GM19238 (cell line): ENCODE measurements at regions not wholly inside any gene's neighbourhood (a gene's known extent, or its start where the extent isn't known, plus 50 kb on each side); places are given as distances from the start of the nearest gene placed in this dataset.
A peak's percentile ranks its signal among the peaks of the same experiment; 100 is the strongest.
"Not testable (repeated sequence)": the region's sequence is repeated elsewhere in the genome, so short reads cannot be mapped to it uniquely, and the experiment has no call there.

Experiments used
- DNase-seq: peaks from one replicate; pipeline ENCODE4 v3.0.0; 2011; ENCODE audit warnings: low spot score; ENCODE audit not compliant: insufficient read length

DNA sequence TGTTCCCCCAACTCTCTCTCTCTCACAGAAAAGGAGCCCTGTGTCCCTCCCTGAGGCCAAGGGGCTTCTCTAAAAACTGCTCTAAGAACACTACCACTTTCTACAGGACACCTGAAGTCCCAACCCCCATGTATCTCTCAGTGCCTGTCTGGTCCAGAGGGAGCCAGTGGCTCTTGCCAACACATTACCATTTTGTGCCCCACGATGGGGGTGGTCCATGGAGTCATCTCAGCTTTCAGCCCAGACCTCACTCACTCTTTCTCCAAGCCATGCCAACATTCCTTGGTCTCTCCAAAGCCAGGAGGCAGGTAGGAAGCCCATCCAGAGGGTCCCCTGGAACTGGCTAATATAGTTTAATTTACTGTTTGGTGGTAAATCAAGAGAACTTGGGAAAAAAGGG lies 962.1 kb upstream of the DEFB115 start:
- not testable (repeated sequence) for DNase-seq

DNA sequence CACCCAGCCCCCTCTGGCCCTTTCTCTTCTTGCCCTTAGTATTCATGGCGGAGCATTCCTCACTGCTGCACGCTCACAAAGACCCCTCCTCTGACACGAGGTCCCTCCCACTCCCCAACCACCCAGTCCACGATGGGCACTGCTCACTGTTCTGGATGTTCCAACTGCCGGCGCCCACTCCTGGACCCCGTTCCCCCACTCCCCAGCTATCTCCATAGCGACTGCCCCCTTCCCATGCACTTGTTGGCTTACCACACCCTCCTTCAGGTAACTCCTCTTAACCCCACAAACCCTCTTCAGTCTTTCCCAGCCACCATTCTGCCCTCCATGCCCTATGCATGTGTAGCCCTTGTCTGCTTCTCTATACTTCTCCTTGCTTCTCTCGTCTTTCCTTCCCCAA lies 961.5 kb upstream of the DEFB115 start:
- not testable (repeated sequence) for DNase-seq

DNA sequence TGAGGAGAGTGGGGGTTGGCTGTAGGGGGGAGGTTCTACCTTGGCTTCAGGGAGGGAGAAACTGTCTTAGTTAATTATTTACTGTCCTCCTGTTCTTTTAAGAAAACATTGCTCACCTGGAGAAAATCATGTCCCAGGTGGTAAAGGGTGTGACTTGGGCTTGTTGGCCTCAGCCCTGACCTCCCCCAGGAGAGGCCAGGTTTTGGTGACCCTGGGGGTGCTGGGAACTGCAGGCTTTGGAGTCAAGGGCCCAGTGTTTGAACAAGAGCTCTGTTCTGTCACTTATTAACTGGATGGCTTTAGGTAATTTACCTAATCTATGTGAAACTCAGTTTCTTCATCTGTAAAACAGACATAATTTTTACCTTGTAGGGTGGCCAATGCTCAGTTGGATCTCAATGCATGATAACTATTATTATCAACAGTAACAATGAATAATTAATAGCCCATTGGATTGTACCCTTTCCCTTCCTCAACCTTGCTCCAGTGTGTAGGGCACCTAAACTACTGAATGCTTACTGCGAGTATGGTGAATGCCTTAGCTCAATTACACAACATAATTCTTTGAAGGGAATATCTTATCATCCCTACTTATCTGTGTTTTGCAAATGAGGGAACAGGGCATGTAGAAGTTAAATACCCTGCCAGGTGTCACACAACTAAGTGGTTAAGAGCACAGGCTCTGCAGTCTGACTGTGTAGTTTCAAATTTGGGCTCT lies 959.4 kb upstream of the DEFB115 start:
- DNase-seq: not testable (repeated sequence)

DNA sequence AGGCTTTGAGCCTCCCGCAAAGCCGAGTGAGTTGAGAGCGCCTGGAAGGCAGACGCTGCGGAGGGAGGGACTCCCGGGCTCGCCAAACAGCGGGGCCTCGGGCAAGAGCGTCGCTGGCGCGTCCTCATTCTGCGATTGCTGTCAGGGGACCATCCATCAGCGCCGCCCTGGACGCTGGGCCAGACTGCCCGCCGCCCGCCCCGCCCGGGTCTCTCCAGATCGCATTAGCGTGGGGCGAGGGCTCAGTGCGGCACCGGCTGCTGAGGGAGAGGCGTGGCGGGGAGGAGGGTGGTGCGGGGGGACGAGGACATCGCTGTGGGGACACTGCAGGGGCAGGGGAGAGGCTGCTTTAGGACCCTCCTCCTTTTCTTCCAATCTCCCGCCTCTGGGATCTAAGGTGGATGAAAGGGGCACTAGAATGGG lies 957.2 kb upstream of the DEFB115 start:
- DNase-seq: not testable (repeated sequence)

DNA sequence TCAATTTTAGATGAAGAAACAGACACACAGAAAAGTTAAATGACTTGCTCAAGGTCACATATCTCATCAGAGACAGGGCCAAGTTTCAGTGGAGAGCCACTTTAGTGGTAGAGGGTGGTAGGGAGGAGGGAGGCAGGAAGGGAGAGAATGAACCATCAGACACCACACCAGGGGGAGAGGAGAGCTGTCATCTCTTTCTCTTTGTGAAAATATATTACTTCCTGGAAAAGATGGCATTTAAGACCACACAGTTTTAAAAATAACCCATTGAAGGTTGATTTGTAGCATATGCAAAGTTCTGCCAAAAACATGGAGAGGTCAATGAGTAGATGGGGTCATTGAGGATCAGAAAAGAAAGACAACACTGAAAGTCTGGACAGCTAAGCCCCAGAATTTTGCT lies 954.7 kb upstream of the DEFB115 start:
- DNase-seq: not testable (repeated sequence)

DNA sequence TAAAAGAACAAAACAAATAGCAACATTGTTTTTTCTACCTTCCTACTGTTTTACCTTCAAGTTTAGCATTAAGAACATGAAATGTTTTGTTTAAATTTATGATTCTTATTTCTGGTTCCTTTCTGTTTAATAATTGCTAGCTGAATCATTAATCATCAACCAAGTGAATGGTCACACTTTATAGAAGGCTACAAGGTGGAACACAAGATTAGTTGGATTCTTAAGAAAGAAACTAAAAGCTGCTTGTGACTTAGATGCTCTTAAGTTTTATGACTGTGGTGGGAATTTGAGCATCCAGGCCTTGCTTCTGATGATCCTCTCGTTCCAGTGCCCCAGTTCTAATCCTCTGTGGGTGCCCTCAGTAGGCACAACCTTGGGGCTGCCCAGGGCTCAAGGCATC lies 947.5 kb upstream of the DEFB115 start:
- DNase-seq: not testable (repeated sequence)

DNA sequence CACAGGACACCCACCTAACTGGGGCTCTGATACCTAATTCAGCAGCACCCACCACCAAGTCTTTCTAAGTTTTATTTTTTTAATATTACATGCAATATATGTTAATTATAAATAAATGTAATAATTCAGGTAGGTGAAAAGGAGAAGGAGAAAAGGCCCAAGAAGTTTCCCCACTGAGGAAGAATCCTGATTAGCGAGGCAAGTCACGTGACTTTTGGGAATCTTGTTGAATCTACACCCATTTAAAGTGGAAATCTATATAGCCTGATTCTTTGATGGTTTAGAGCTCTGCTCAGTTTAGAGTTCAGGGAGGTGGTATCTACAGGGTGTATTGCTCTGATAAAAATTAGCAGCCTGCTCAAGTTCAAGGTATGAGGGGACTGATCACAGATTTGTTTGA lies 947.1 kb upstream of the DEFB115 start:
- not testable (repeated sequence) for DNase-seq

DNA sequence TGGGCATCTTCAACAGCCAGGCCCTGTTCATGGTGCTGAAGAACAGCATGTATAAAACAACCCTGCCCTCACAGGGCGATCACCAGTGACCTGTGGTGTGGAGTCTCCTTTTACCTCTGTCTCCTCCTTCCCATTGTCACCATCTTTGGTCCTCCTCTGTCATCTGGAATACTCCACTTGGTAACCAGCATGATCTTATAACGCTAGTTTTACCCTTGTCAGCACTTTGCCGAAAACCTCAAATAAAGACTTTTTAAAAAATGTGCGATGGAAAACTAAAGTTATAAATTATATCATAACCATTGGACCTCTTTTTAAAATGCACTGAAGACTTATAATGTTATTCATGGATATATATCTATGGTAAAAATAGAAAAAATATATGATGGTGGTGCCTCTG lies 945.2 kb upstream of the DEFB115 start:
- not testable (repeated sequence) for DNase-seq

DNA sequence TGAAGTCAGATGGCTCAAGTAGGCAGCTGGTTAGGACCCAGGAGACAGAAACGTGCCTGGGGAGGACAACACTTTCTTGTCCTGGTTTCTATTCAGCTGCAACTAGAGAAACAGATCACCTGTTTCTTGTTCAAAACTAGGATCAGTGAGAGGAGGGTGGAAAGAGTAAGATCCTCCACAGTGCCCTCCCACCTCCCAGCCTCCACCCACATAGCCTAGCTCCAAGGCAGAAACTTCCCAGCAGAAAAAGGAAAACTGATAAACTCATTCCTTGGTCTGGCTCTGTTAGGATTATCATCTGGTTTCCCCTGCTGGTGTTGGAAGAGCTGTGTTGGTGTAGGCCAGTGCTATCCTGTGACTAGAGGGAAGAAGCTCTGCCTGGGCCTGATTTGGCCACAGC lies 943.8 kb upstream of the DEFB115 start:
- DNase-seq: not testable (repeated sequence)

DNA sequence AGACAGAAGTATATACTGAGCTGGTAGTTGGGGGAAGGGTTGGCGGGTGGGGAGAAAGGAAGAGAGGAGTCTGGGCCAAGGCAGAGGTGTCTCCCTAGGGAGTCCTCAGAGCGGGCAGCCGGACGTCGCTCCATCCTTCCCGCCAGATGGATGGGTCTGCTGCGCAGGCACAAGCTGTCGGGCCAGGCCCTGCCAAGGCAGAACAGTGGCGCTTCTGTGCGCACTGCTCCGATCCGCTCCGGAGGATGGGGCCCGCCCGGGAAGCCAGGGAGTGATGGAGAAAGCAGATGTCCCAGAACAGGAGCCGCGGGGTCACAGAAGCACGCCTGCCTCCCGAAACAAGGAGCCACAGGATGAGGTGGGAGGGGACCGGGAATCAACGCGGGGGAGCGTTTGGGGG lies 941.4 kb upstream of the DEFB115 start:
- DNase-seq: not testable (repeated sequence)

DNA sequence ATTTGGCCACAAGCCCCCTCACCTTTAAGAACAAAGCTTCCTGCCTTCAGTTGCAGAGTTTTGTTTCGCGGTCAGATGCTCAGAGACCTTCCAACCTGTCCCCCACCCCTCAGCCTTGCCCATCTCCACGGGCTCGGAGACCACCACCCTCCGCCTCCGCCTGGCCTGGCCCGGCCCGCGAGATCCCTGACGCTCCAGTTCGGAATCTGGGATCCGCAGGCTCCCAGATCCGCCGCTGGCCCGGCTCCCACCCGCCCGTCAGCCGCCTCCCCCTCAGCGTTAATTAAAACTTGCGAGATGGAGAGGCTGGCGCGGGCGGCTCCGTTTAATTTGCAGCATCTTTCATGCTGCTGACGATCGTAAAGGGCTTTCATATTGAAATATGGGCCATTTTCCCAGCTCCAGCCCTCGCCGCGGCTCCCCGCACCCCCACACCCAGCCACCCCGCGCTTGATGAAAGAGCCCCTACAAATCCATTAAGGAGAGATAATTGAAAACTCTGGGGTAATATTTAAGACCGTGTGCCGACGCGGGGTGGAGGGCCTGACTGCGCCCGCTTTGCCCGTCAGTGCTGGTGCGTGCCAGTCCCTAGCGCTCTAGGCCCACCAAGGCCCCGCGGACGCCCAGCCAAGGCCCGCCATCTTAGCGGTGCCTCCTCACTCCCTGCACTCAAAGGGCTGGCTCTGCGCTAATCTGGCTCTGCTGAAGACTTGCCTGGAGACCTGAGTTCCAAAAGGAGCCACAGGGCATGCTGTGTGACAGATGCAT lies 940.7 kb upstream of the DEFB115 start:
- DNase-seq: not testable (repeated sequence)

DNA sequence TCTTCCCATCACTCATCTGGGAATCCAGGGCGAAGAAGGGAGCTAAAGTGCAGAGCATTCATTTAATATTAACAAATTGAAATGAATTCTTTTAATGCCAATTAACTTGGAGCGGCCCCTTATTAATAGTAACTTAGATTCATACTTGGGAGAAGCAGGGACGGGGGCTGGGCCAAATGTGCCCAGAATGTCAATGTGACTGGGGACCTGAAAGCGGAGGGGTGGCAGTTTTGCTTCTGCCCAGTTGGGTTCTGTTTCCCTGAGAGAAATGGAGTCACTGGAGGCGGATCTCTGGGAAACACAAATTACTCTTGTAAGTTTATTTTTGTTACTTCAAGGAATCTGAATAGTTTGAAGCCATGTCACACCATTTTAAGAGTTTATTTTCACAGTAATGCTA lies 923.7 kb upstream of the DEFB115 start:
- DNase-seq: not testable (repeated sequence)

DNA sequence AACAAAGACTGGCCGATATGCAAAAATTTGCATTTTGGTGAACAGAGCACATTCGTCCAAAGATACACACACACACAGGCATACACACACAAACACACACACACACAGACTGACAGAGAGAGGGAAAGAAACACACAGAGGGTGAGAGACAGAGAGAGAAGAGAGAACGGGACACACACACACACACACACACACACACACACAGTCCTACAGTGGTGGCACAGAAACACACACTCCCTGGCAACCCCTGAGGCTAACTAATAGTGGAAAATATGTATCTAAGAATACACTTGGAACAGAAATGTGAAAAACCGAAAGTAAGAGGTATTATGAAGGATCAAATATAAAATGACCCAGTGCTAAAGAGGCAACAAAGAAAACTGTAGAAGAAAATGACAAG lies 919.9 kb upstream of the DEFB115 start:
- not testable (repeated sequence) for DNase-seq

DNA sequence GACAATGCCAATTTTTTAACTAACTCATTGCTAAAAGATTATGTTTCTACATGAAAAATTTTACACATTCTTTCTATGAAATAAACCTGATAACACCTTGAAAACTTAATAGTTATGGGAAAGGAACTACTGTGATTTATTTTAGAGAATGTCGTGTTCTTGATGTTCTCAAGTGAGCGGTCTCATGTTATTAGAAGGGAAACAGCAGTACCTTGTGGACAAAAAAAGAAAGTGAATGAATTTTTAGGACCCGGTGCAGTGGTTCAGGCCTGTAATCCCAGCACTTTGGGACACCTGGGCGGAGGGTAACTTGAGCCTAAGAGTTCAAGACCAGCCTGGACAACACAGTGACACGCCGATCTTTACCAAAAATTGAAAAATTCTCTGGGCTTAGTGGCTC lies 908.5 kb upstream of the DEFB115 start:
- DNase-seq: not testable (repeated sequence)

DNA sequence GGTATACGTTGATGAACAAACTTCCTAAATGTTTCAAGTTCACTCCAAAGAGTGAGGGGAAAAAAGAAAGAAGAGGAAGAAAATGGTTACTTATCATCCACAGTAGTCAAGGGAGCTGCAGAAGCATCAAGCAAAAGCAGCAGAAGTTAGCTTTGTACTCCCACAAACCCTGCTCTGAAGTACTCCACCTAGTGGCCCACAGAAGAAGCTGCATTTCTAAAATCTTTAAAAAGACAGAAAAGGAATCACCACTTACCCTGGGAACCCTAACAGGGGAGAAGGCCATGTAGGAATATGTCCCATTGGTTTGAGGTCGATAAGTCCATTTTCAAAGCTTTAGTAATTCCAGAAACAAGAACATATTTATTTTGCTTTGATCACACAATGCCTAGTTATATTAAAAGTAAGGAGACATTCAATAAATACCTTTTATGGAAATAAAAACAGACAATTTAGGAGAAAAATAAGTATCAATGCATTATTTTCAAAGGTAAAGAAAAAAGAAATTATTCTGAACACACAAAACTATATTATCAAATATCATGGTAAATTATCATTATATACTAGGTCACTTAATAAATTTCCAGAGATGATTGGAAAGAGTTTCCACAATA lies 900.5 kb upstream of the DEFB115 start:
- DNase-seq: not testable (repeated sequence)

DNA sequence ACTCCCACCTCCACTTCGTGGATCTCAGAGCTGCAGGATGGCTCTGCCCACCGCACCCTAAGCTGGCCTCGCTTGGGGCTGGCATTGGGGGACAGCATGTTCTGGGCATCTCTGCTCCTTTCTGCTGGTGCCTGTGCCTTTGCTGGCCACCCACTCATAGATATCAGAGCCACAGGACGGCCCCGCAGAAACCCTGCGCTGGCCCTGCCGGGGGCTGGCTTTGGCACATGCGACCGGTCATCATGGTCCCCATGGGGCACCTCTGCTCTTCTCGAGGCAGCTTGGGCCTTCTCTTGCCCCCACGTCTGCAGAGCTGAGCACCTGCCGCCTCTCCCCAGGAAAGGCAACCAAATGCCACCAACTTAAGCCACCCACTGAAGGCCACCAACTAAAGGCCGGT lies 895.7 kb upstream of the DEFB115 start:
- not testable (repeated sequence) for DNase-seq

DNA sequence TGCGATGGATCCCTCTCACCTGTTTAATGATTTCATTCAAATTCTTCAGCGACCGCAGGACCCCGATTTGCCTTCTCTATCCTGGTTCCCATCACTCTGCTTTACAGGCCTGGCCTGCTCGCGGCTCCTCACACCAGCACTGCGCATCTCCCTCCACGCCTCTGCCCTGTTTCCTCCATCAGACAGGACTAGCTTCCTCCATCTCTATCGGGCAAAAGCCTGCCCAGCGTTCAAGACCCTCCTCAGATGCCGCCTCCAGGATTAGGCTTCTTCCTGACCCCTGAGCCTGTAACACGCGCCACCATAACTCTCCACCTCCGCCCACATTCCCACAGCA lies 881.1 kb upstream of the DEFB115 start:
- DNase-seq: not testable (repeated sequence)

DNA sequence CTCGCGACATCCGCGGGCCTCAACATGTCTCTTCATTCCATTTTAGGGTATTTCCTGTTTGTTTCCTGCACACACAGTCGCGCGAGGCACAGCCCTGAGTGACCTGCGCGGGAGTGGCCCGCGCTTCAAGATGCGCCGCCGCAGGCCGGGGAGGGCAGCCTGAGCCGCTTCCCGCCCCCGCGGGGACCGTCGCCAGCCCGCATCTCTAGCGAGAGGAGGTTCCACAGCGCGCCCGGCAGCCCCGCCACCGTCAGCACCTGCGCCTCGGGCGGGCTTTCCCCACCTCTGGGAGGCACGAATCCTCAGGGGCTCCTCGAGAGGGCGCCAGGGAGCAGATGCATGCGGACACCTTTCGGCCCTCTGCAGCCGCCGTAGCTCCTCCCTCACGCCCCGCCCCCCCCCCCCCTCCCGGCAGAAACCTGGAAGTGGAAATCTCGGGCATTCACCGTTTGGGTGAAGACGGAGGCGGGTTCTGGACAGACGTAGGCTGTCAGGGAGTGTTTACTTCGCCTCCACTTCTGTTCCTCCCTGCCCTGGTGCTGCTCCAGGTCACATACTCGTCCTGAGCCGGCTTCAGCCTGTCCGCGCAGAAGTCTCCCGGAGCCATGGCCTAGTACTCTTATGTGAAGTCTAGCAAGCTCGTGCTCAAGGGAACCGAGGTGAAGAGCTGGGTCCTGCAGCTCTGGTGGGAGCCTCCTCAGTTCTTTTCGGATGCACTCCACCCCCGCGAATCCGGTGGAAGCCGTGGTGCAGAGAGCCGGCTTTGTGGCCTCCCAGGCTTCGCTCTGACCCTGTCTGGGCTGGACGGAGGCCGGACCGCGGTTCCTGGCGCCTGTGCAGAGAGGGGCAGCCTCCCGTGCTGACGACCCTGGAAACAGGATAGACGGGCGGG lies 880.5 kb upstream of the DEFB115 start:
- peak; percentile 31 for DNase-seq

DNA sequence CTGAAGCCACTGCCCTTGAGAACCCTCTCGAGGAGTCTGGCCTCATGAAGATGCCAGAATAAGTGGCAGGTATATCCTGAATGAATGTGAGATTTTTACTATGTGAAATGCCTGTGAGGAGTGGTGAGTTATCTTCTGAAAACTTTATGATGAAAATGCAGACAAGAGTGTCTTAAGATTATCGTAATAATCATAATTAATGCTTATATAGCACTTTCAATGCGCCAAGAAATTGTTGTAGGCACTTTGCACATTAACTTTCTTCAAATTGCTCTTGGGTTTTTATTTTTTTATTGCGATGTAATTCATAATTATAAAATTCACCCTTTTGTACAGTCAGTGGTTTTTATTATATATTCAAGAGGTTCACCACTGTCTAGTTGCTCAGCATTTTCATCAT lies 879.1 kb upstream of the DEFB115 start:
- not testable (repeated sequence) for DNase-seq

DNA sequence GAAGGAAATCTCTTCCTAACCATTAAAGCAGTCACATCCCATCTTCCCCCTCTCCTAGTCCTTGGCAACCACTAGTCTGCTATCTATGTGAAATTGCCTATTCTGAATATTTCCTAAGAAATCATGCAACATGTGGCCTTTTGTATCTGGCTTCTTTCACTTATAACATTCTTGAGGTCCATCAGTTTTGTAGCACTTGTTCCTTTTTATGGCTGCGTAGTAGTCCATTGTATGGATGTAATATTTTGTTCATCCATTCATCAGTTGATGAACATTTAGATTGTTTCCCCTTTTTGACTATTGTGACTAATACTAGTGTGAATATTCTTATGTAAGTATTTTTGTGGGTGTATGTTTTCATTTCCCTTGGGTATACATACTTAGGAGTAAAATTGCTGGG lies 878.7 kb upstream of the DEFB115 start:
- not testable (repeated sequence) for DNase-seq

DNA sequence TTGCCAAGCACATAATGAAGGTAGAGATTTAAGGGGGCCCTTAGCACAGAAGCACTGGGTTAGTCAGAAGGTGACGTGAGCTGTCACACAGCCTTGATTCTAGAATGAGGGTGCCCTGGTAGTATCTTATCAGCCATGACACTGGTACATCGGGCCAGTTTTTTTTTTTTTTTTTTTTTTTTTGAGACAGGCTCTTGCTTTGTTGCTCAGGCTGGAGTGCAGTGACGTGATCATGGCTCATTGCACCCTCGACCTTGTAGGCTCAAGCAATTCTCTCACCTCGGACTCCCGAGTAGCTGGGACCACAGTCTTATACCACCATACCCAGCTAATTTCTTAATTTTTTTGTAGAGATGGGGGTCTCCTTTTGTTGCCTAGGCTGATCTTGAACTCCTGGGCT lies 872.6 kb upstream of the DEFB115 start:
- DNase-seq: not testable (repeated sequence)
